Thyroid gland (tissue), 4 donors: ENCODE measurements at regions not wholly inside any gene's neighbourhood (a gene's known extent, or its start where the extent isn't known, plus 50 kb on each side); places are given as distances from the start of the nearest gene placed in this dataset.
"Not testable (repeated sequence)": the region's sequence is repeated elsewhere in the genome, so short reads cannot be mapped to it uniquely, and the experiment has no call there.

Experiments
- DNase-seq, 2 donors: peaks; one replicate each; pipeline ENCODE4 v3.0.0-alpha.2; 2019
- H3K27ac ChIP-seq, 3 donors: fragments of 200-600 bp; sonication (generic); 1 replicate in 2 of 3; 2 replicates in 1 of 3; pipeline ENCODE4 v1.5.1; 2016 to 2019; ENCODE audit warnings: mild to moderate bottlenecking in 1 of 3, moderate library complexity in 1 of 3
- H3K27me3 ChIP-seq: fragments of 200-600 bp; sonication (generic); one replicate; pipeline ENCODE4 v1.5.1; 2019
- H3K36me3 ChIP-seq, 2 donors: fragments of 200-600 bp; sonication (generic); one replicate each; pipeline ENCODE4 v1.5.1; 2016 to 2019
- H3K4me1 ChIP-seq, 2 donors: fragments of 200-600 bp; sonication (generic); one replicate each; pipeline ENCODE4 v1.5.1; 2017 to 2019
- H3K4me3 ChIP-seq, 3 donors: fragments of 200-600 bp; sonication (generic); replicated peaks in 1 of 3; 1 replicate in 2 of 3; 2 replicates in 1 of 3; pipeline ENCODE4 v1.5.1; 2016; ENCODE audit warnings: mild to moderate bottlenecking in 1 of 3
- H3K9me3 ChIP-seq: fragments of 200-600 bp; sonication (generic); one replicate; pipeline ENCODE4 v1.5.1; 2017
- CTCF ChIP-seq, 6 experiments: fragments of 200-600 bp in 3 of 6; fragments of 450-650 bp in 3 of 6; sonication (generic) in 3 of 6; IDR thresholded peaks; one replicate each; pipeline ENCODE4 v1.5.1; 2016 to 2019; ENCODE audit warnings: antibody characterized with exemption in 6 of 6, mild to moderate bottlenecking in 2 of 6, inconsistent platforms in 1 of 6, moderate library complexity in 1 of 6
- POLR2A ChIP-seq, 2 donors: fragments of 450-650 bp; IDR thresholded peaks; one replicate each; pipeline ENCODE4 v1.6.1; 2017; ENCODE audit warnings: antibody characterized with exemption in 2 of 2, mild to moderate bottlenecking in 2 of 2, moderate library complexity in 1 of 2
- WGBS, 2 donors: methylation state at CpG; one replicate each; pipeline ENCODE4 v1.1.5; 2017; 5-methylcytosine and 5-hydroxymethylcytosine counted together
- intact Hi-C: fragments of 100-400 bp; cut with DNase I; formaldehyde crosslinking; loops from one replicate; pipeline ENCODE4 v1.15.1; 2023

GRCh38 chr3:24690777-24691176 lies 196.1 kb upstream of the THRB start:
- DNase-seq: no peak
- WGBS, 2 donors: 96% methylated on average over 1 of the region's 1 CpG
- H3K27ac ChIP-seq: no peak overlapping the region
- H3K36me3 ChIP-seq: no peaks in the 10 kb centered on the region
- no peak overlapping the region for H3K4me3 ChIP-seq
- intact Hi-C loops: no loop called here
- H3K27me3 ChIP-seq: no peaks in the 10 kb centered on the region
- TF ChIP-seq CTCF (IDR thresholded peaks at IDR 0.05): no peak
- no peak for TF ChIP-seq POLR2A (IDR thresholded peaks at IDR 0.05)
- no peaks in the 10 kb centered on the region for H3K9me3 ChIP-seq
- H3K4me1 ChIP-seq: no peaks in the 10 kb centered on the region

GRCh38 chr3:24699078-24699477 lies 204.4 kb upstream of the THRB start:
- DNase-seq, H3K4me3 ChIP-seq, H3K27ac ChIP-seq, H3K27me3 ChIP-seq, H3K36me3 ChIP-seq, H3K9me3 ChIP-seq, H3K4me1 ChIP-seq, intact Hi-C loops: not testable (repeated sequence)
- 91 to 100% methylated on average over 1 of the region's 1 CpG for WGBS, 2 donors

- WGBS, 2 donors: 16 to 39% methylated on average over 3 of the region's 3 CpGs
- Histone ChIP-seq H3K27me3 (no peaks in the 10 kb centered on the region), H3K36me3 (no peaks in the 10 kb centered on the region), H3K9me3 (no peaks in the 10 kb centered on the region), H3K27ac (no peak overlapping the region), H3K4me1 (no peaks in the 10 kb centered on the region), H3K4me3 (no peak overlapping the region)
- TF ChIP-seq CTCF (IDR thresholded peaks at IDR 0.05) (no peak), POLR2A (IDR thresholded peaks at IDR 0.05) (no peak)
- intact Hi-C loops: no loop called here
- DNase-seq: no peak
Measured at GRCh38 chr3:24704496-24704895, 209.8 kb upstream of the THRB start.

- H3K27me3 ChIP-seq: no peaks in the 10 kb centered on the region
- H3K4me1 ChIP-seq: no peaks in the 10 kb centered on the region
- TF ChIP-seq POLR2A (IDR thresholded peaks at IDR 0.05) (no peak), CTCF (IDR thresholded peaks at IDR 0.05) (no peak)
- no peak overlapping the region for H3K4me3 ChIP-seq
- intact Hi-C loops: no loop called here
- no peaks in the 10 kb centered on the region for H3K9me3 ChIP-seq
- H3K36me3 ChIP-seq: no peaks in the 10 kb centered on the region
- no peak overlapping the region for H3K27ac ChIP-seq
- DNase-seq: no peak
Measured at GRCh38 chr3:24707936-24708335, 213.3 kb upstream of the THRB start.

- no peak for DNase-seq
- no peaks in the 10 kb centered on the region for H3K9me3 ChIP-seq
- no peaks in the 10 kb centered on the region for H3K36me3 ChIP-seq
- intact Hi-C loops: no loop called here
- H3K4me3 ChIP-seq: no peak overlapping the region
- no peaks in the 10 kb centered on the region for H3K4me1 ChIP-seq
- no peak overlapping the region for H3K27ac ChIP-seq
- TF ChIP-seq POLR2A (IDR thresholded peaks at IDR 0.05) (no peak), CTCF (IDR thresholded peaks at IDR 0.05) (no peak)
- WGBS, 2 donors: 75 to 84% methylated on average over 1 of the region's 1 CpG
- no peaks in the 10 kb centered on the region for H3K27me3 ChIP-seq
Measured at GRCh38 chr3:24709956-24710355, 215.3 kb upstream of the THRB start.

GRCh38 chr3:24713516-24713915 lies 218.9 kb upstream of the THRB start:
- Histone ChIP-seq H3K4me1 (no peaks in the 10 kb centered on the region), H3K36me3 (no peaks in the 10 kb centered on the region), H3K9me3 (no peaks in the 10 kb centered on the region), H3K27ac (no peak overlapping the region), H3K27me3 (no peaks in the 10 kb centered on the region), H3K4me3 (no peak overlapping the region)
- no peak for DNase-seq
- WGBS, 2 donors: 43 to 68% methylated on average over 2 of the region's 2 CpGs
- intact Hi-C loops: no loop called here
- TF ChIP-seq POLR2A (IDR thresholded peaks at IDR 0.05) (no peak), CTCF (IDR thresholded peaks at IDR 0.05) (no peak)
